ENCODE measurements at regions not wholly inside any gene's neighbourhood (a gene's known extent, or its start where the extent isn't known, plus 50 kb on each side); places are given as distances from the start of the nearest gene placed in this dataset.

GRCh38 chr13:50699874-50700663 lies 143.4 kb downstream of the DLEU7 start:
- DNase-seq (ENCODE audit: low read depth) = no peak
- no peak overlapping the region for H3K4me3 ChIP-seq (ENCODE audit: low read depth, low read length)
- TF ChIP-seq MYC (IDR thresholded peaks at IDR 0.05; ENCODE audit: low read depth, low read length) (no peak), CTCF (IDR thresholded peaks at IDR 0.05; ENCODE audit: low read depth, low read length) (no peak), MAX (IDR thresholded peaks at IDR 0.05; ENCODE audit: low read depth, low read length) (no peak), POLR2A (IDR thresholded peaks at IDR 0.05; ENCODE audit: extremely low read depth, insufficient read length) (no peak)

- H3K4me3 ChIP-seq (ENCODE audit: low read depth, low read length) = no peak overlapping the region
- no peak for TF ChIP-seq POLR2A (IDR thresholded peaks at IDR 0.05; ENCODE audit: extremely low read depth, insufficient read length)
- no peak for TF ChIP-seq CTCF (IDR thresholded peaks at IDR 0.05; ENCODE audit: low read depth, low read length)
- TF ChIP-seq MAX (IDR thresholded peaks at IDR 0.05; ENCODE audit: low read depth, low read length) = no peak
- TF ChIP-seq MYC (IDR thresholded peaks at IDR 0.05; ENCODE audit: low read depth, low read length) = no peak
- DNase-seq (ENCODE audit: low read depth) = no peak
Observed at GRCh38 chr13:50700664-50701305, 142.7 kb downstream of the DLEU7 start.

DNA sequence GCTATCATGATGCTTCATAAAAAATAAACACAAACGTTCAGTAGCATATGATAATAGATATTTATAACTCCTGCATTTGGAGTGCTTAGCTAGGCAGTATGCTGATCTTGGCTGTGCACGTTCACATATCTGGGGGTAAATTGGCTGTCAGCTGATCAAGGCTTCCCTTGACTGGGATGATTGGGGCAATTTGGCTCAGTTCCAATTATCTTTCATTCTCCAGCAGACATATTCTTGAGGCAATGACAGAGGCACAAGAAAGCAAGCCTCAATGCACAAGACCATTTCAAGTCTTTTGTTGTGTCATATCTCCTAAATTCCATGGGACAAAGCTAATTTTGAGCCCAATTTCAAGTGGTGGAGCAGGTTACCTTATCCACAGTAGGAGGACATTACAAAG lies 142.0 kb downstream of the DLEU7 start:
- TF ChIP-seq MAX (IDR thresholded peaks at IDR 0.05; ENCODE audit: low read depth, low read length) = no peak
- TF ChIP-seq MYC (IDR thresholded peaks at IDR 0.05; ENCODE audit: low read depth, low read length) = no peak
- TF ChIP-seq CTCF (IDR thresholded peaks at IDR 0.05; ENCODE audit: low read depth, low read length) = no peak
- TF ChIP-seq POLR2A (IDR thresholded peaks at IDR 0.05; ENCODE audit: extremely low read depth, insufficient read length) = no peak
- H3K4me3 ChIP-seq (ENCODE audit: low read depth, low read length) = no peak overlapping the region
- DNase-seq (ENCODE audit: low read depth) = no peak

DNA sequence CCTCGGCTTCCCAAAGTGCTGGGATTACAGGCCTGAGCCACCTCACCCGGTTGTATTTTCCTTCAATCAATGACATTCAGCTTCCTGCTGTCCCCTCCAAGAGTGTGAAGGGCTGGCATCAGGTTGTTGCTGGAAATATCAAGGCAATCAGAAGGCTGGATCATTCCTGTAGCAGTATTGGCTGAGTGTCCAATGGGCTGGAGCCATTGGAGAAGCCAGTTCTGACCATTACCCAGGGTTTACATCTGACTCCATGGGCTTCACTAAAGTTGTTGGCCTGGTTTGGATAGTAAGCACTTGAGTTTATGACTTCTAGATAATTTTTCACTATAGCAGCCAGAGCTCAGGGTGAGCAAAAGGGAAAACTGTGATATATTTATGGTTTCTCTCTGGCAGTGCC lies 137.0 kb downstream of the DLEU7 start:
- no peak for DNase-seq (ENCODE audit: low read depth)
- no peak for TF ChIP-seq MAX (IDR thresholded peaks at IDR 0.05; ENCODE audit: low read depth, low read length)
- no peak for TF ChIP-seq POLR2A (IDR thresholded peaks at IDR 0.05; ENCODE audit: extremely low read depth, insufficient read length)
- no peak for TF ChIP-seq MYC (IDR thresholded peaks at IDR 0.05; ENCODE audit: low read depth, low read length)
- no peak for TF ChIP-seq CTCF (IDR thresholded peaks at IDR 0.05; ENCODE audit: low read depth, low read length)
- H3K4me3 ChIP-seq (ENCODE audit: low read depth, low read length) = no peak overlapping the region

DNA sequence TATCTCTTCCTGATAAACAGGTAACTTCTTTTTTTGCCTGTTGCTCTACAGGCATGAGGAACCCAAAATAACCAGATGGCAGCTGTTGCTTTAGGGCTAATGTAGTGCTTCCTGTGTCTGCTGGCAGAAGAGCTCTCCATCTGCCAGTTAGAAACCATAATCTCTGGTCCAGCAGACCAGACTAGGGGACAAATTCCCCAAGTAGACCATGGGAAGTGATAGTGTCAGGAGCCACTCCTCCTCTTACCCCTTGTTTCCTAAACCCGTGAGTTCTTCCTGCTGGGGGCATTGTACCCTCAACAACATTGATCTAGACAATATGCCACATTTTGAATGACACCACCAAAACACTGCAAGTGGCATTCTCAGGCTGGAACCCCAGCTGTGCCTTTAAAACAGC lies 135.9 kb downstream of the DLEU7 start:
- DNase-seq (ENCODE audit: low read depth) = peak; percentile 36
- TF ChIP-seq CTCF (IDR thresholded peaks at IDR 0.05; ENCODE audit: low read depth, low read length) = no peak
- no peak overlapping the region for H3K4me3 ChIP-seq (ENCODE audit: low read depth, low read length)
